ENCODE measurements at regions not wholly inside any gene's neighbourhood (a gene's known extent, or its start where the extent isn't known, plus 50 kb on each side); places are given as distances from the start of the nearest gene placed in this dataset.

DNA sequence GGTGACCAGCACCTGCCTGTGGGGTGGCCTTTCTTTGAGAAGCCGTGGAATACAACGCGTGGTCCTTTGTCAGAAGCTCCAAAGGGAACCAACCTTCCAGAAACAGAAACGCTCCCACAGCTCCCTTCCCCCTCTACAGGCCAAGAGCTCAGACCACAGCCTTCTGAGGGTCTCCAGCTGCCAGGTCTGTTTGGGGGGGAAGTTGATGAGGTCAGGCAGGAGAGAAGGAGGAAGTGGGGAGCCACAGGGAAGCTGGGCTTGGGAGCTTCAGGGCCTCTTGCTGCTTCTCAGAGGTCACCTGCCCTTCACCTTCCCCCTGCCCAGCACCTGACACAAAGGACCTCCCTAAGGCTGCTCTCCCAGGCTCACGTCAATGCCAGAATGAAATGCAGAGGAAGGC, 287.7 kb upstream of the ID2 start:
- H3K36me3 Mint-ChIP-seq: no peaks in the 10 kb centered on the region
- H3K9me3 Mint-ChIP-seq: peaks cover 5% of the 10 kb centered on the region
- no peak for DNase-seq (ENCODE audit: extremely low spot score, unreplicated experiment)
- TF ChIP-seq, protein P1, sequence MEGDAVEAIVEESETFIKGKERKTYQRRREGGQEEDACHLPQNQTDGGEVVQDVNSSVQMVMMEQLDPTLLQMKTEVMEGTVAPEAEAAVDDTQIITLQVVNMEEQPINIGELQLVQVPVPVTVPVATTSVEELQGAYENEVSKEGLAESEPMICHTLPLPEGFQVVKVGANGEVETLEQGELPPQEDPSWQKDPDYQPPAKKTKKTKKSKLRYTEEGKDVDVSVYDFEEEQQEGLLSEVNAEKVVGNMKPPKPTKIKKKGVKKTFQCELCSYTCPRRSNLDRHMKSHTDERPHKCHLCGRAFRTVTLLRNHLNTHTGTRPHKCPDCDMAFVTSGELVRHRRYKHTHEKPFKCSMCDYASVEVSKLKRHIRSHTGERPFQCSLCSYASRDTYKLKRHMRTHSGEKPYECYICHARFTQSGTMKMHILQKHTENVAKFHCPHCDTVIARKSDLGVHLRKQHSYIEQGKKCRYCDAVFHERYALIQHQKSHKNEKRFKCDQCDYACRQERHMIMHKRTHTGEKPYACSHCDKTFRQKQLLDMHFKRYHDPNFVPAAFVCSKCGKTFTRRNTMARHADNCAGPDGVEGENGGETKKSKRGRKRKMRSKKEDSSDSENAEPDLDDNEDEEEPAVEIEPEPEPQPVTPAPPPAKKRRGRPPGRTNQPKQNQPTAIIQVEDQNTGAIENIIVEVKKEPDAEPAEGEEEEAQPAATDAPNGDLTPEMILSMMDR (conservative IDR thresholded peaks at IDR 0.05): no peak
- H3K27ac Mint-ChIP-seq: no peak overlapping the region
- H3K4me1 Mint-ChIP-seq (ENCODE audit: unreplicated experiment): peaks cover 8% of the 10 kb centered on the region
- no peak overlapping the region for H3K4me3 Mint-ChIP-seq
- H3K27me3 Mint-ChIP-seq: no peaks in the 10 kb centered on the region

DNA sequence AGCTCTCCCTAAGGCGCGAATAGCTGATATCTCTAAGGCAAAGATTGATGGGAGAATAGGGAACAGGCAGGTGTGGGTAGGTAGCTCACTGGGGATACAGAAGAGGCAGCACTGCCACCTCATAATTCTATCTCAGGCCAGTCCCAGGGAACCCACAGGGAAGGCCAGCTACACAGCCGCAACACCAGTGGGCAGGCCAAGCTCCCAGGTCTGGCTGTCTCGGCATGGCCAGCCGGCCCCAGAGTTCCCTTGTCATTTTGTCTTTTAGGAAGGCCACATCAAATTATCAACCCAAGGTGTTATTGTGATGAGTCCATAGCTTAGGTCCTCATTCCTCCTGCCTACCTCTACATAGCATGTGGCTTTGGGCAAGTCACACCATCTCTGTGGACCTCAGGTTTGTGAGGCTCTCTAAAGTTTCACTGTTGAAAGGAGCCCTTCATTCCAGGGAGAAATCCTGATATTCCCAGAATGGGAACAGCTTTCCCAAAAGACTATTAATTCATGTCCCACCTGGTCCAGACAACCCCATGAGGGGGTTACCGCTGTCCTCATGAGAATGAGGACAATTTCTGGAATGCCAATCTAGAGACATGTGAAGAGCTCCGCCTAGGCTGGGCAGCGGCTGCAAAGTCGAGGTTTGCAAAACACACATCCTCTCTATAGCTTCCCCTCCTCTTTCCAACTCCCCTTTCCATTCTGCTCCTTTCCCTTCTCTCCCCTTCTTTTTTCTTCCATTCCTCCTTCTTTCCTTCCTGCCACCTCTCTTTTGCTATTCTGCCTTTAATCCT, 287.1 kb upstream of the ID2 start:
- H3K4me3 Mint-ChIP-seq: no peak overlapping the region
- TF ChIP-seq, protein P1 (conservative IDR thresholded peaks at IDR 0.05): no peak
- DNase-seq (ENCODE audit: extremely low spot score, unreplicated experiment): no peak
- no peaks in the 10 kb centered on the region for H3K36me3 Mint-ChIP-seq
- H3K27me3 Mint-ChIP-seq: no peaks in the 10 kb centered on the region
- no peak overlapping the region for H3K27ac Mint-ChIP-seq
- peaks cover 5% of the 10 kb centered on the region for H3K9me3 Mint-ChIP-seq
- peaks cover 8% of the 10 kb centered on the region for H3K4me1 Mint-ChIP-seq (ENCODE audit: unreplicated experiment)

DNA sequence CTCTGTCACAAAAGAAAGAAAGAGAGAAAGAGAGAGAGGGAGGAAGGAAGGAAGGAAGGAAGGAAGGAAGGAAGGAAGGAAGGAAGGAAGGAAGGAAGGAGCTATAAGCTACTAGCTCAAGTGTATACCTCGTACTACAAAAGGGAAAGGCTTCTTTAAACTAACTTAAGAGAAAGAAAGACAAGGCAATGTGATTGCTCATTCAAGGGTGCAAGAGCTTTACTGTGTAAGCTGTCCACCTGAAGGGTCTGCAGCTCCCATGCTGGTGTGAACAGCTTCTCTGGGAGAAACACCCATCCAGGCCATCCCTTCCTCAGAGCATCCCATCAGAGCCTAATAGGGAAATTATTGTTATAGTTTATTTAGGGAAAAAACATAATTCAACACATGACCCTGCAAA, 286.1 kb upstream of the ID2 start:
- Mint-ChIP-seq H3K27me3 (no peaks in the 10 kb centered on the region), H3K36me3 (no peaks in the 10 kb centered on the region), H3K4me1 (ENCODE audit: unreplicated experiment) (peaks cover 6% of the 10 kb centered on the region), H3K27ac (no peak overlapping the region), H3K9me3 (peaks cover 5% of the 10 kb centered on the region), H3K4me3 (no peak overlapping the region)
- DNase-seq (ENCODE audit: extremely low spot score, unreplicated experiment): no peak
- TF ChIP-seq, protein P1 (conservative IDR thresholded peaks at IDR 0.05): no peak

DNA sequence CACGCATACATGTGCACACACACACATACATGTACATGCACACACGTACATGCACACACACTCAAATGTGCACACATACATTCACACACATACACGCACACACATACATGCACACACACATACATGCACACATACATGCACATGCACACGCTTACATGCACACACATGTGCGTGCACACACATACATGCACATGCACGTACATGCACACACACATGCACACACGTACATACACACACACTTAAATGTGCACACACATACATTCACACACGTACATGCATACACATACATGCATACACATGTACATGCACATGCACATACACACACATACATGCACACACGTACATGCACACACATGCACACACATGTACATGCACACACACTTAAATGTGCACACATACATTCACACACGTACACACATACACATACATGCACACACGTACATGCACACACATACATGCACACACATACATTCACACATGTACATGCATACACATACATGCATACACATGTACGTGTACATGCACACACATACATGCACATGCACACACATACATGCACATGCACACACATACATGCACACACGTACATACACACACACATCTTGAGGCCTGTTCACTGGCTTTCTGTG, 283.7 kb upstream of the ID2 start:
- Mint-ChIP-seq H3K36me3 (no peaks in the 10 kb centered on the region), H3K27ac (no peak overlapping the region), H3K9me3 (peaks cover 5% of the 10 kb centered on the region), H3K4me3 (no peak overlapping the region), H3K27me3 (no peaks in the 10 kb centered on the region), H3K4me1 (ENCODE audit: unreplicated experiment) (peaks cover 13% of the 10 kb centered on the region)
- TF ChIP-seq, protein P1 (conservative IDR thresholded peaks at IDR 0.05): no peak
- no peak for DNase-seq (ENCODE audit: extremely low spot score, unreplicated experiment)

DNA sequence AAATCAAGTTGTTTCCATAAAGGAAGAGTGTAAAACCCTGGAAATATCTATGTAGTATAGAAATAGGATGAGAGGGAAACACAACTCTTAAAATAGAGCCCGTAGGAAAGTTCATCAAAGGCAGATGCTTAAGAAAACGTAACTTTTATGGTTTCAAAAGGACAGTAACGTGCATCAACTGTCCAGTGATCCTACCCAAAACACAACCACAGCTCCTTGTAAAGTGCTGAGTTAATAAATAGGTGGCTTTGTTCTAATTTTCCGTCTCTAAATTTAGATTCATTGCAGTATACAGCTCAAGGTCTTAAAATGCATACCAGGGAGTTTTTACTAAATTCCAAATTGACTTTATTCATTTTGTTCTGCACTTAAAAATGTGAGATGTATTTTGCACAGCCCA, 282.1 kb upstream of the ID2 start:
- TF ChIP-seq, protein P1 (conservative IDR thresholded peaks at IDR 0.05): no peak
- Mint-ChIP-seq H3K4me1 (ENCODE audit: unreplicated experiment) (peaks cover 24% of the 10 kb centered on the region), H3K9me3 (peaks cover 5% of the 10 kb centered on the region), H3K27me3 (no peaks in the 10 kb centered on the region), H3K4me3 (no peak overlapping the region), H3K27ac (no peak overlapping the region), H3K36me3 (peaks cover 3% of the 10 kb centered on the region)
- DNase-seq (ENCODE audit: extremely low spot score, unreplicated experiment): no peak

Data from type B pancreatic cell (in vitro differentiated cells).